ENCODE measurements at regions not wholly inside any gene's neighbourhood (a gene's known extent, or its start where the extent isn't known, plus 50 kb on each side); places are given as distances from the start of the nearest gene placed in this dataset.

DNA sequence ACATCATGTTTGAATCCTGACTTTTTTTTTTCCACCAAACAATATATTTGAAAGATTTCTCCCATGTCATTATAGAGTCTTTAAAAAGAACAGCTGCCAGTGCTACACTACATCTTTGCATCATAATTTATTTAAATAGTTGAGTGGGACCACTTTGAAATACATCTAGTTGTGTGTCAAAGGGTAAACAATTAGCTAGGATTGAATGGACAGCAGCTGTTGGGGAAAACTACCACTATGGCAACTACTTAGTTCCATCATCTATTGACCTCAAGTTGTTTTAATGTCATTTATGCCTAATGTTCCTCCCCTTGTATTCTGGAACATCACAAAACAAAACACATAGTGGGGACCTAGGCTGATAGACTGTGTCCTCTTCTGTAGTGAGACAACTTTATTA, 985.1 kb downstream of the SORCS1 start:
- Histone ChIP-seq H3K27ac (ENCODE audit: low read length) (no peak overlapping the region), H3K27me3 (ENCODE audit: control insufficient read depth, insufficient read depth, low read length) (no peaks in the 10 kb centered on the region), H3K9me3 (ENCODE audit: control insufficient read depth, insufficient read depth, low read length) (no peaks in the 10 kb centered on the region), H3K4me3 (ENCODE audit: low read length) (no peak overlapping the region), H3K36me3 (ENCODE audit: control insufficient read depth, insufficient read depth, low read length) (no peaks in the 10 kb centered on the region), H3K4me1 (ENCODE audit: control insufficient read depth, insufficient read depth, low read length) (no peaks in the 10 kb centered on the region)
- DNase-seq (ENCODE audit: low read depth, low spot score): no peak

DNA sequence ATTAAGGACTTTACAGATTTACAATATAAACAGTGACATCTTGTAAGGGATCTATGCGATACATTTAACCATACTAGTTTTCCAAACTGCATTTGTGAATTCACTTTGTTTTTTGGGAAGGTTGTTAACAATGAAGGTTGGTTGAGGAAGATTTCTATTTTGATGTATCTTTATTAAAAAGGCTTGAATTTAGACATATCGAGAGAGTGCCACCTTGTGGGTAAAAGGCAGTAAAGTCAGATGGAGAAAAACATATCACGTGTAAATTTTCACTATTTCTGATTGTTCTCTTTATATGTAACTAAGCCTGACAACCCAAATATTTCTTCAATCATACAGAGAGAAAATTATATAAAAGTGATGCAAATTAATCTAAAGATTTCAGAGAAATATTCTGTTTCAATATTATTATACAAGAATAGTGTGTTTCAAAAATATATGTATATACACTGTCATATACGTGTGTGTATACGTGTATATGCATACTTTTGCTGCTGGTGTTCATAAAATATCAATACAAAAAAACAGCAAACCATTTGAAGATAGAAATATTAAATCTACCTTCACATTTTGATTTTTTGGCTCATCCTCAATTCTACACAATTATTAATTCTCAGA, 988.6 kb downstream of the SORCS1 start:
- no peak overlapping the region for H3K27ac ChIP-seq (ENCODE audit: low read length)
- no peak overlapping the region for H3K4me3 ChIP-seq (ENCODE audit: low read length)
- H3K36me3 ChIP-seq (ENCODE audit: control insufficient read depth, insufficient read depth, low read length): no peaks in the 10 kb centered on the region
- DNase-seq (ENCODE audit: low read depth, low spot score): no peak
- no CpG with 5 or more reads among the region's 5 CpGs for WGBS (ENCODE audit: insufficient coverage, insufficient read length)
- H3K4me1 ChIP-seq (ENCODE audit: control insufficient read depth, insufficient read depth, low read length): no peaks in the 10 kb centered on the region
- H3K27me3 ChIP-seq (ENCODE audit: control insufficient read depth, insufficient read depth, low read length): no peaks in the 10 kb centered on the region
- H3K9me3 ChIP-seq (ENCODE audit: control insufficient read depth, insufficient read depth, low read length): no peaks in the 10 kb centered on the region

DNA sequence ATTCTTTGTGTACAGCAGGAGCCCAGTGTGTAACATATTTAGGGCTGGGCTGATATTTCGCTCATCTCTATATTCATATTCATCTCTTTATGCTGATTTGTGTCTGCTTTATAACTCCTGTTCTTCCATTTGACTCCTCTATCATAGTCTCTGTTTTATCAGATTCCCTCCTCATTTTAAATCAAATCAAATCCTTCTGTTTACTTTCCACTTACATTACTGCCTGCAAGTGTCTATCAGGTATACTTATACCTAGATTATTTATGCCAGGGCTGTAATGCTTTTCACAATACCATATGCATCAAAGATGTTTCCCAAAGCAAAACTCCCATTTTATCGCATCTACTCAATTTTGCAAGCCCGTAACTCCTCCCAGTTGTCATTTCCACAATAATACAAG, 990.7 kb downstream of the SORCS1 start:
- H3K27me3 ChIP-seq (ENCODE audit: control insufficient read depth, insufficient read depth, low read length): no peaks in the 10 kb centered on the region
- no peaks in the 10 kb centered on the region for H3K4me1 ChIP-seq (ENCODE audit: control insufficient read depth, insufficient read depth, low read length)
- no peak overlapping the region for H3K4me3 ChIP-seq (ENCODE audit: low read length)
- DNase-seq (ENCODE audit: low read depth, low spot score): no peak
- no peaks in the 10 kb centered on the region for H3K36me3 ChIP-seq (ENCODE audit: control insufficient read depth, insufficient read depth, low read length)
- no CpG with 5 or more reads among the region's 3 CpGs for WGBS (ENCODE audit: insufficient coverage, insufficient read length)
- no peaks in the 10 kb centered on the region for H3K9me3 ChIP-seq (ENCODE audit: control insufficient read depth, insufficient read depth, low read length)
- H3K27ac ChIP-seq (ENCODE audit: low read length): no peak overlapping the region

DNA sequence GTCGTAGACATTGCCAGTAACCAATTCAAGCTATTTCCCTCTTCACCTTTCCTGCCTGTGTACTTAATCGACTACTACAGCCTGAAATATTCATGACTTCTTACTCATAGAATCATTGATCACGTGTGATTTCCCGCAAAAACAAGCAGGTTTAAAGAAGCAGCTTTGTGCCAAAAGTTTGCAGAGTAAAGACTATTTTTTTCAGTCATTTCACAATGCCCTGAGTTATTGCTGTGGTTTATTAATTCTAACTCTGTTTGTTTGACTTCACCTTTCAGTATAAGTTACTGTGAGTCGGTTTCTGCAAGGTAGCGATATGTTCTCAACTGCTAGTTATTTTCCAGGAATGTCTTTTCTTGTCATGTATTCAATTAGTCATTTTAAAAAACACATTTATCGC, 995.3 kb downstream of the SORCS1 start:
- Histone ChIP-seq H3K27me3 (ENCODE audit: control insufficient read depth, insufficient read depth, low read length) (no peaks in the 10 kb centered on the region), H3K27ac (ENCODE audit: low read length) (no peak overlapping the region), H3K9me3 (ENCODE audit: control insufficient read depth, insufficient read depth, low read length) (no peaks in the 10 kb centered on the region), H3K4me3 (ENCODE audit: low read length) (no peak overlapping the region), H3K4me1 (ENCODE audit: control insufficient read depth, insufficient read depth, low read length) (no peaks in the 10 kb centered on the region), H3K36me3 (ENCODE audit: control insufficient read depth, insufficient read depth, low read length) (no peaks in the 10 kb centered on the region)
- WGBS (ENCODE audit: insufficient coverage, insufficient read length): no CpG with 5 or more reads among the region's 7 CpGs
- DNase-seq (ENCODE audit: low read depth, low spot score): no peak

DNA sequence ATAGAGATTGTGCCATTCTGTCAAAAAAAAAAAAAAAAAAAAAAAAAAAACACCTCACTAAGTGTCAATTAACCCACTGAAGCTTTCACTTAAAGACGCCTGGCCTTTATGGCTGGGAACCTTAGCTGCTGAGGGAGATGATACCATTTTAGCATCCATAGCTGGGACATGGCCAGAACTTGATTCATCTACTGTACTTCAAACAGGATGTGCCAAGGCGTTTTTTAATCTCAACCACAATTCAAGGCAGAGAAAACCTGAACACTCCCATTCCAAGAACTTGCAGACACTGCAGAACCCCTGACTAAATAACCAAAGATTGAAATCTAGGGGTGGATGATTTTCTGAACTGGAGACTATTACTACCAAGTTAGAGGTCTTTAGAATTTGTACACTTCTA, 996.6 kb downstream of the SORCS1 start:
- no peaks in the 10 kb centered on the region for H3K9me3 ChIP-seq (ENCODE audit: control insufficient read depth, insufficient read depth, low read length)
- H3K4me1 ChIP-seq (ENCODE audit: control insufficient read depth, insufficient read depth, low read length): no peaks in the 10 kb centered on the region
- no CpG with 5 or more reads among the region's 2 CpGs for WGBS (ENCODE audit: insufficient coverage, insufficient read length)
- DNase-seq (ENCODE audit: low read depth, low spot score): no peak
- no peak overlapping the region for H3K27ac ChIP-seq (ENCODE audit: low read length)
- H3K36me3 ChIP-seq (ENCODE audit: control insufficient read depth, insufficient read depth, low read length): no peaks in the 10 kb centered on the region
- H3K27me3 ChIP-seq (ENCODE audit: control insufficient read depth, insufficient read depth, low read length): no peaks in the 10 kb centered on the region
- no peak overlapping the region for H3K4me3 ChIP-seq (ENCODE audit: low read length)

DNA sequence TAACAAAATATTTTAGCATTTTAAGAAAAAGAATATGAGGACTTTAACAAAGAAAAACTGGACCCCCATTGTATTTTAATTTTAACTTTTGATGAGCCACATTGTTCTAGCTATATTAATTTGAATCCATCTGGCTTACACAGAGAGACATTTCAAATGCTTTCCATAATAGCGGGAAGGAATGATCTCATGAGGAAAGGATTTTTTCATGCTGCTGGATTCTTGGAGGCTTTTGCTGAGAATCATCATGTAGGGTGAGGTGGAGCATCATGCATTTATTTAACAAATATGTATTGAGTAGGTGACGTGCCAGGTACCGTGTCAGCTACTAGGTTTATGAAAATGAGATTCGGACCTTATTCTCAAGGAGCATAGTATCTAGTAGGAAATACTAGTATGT, 1006.3 kb downstream of the SORCS1 start:
- no peak overlapping the region for H3K4me3 ChIP-seq (ENCODE audit: low read length)
- no peak overlapping the region for H3K27ac ChIP-seq (ENCODE audit: low read length)
- H3K36me3 ChIP-seq (ENCODE audit: control insufficient read depth, insufficient read depth, low read length): no peaks in the 10 kb centered on the region
- no peaks in the 10 kb centered on the region for H3K4me1 ChIP-seq (ENCODE audit: control insufficient read depth, insufficient read depth, low read length)
- DNase-seq (ENCODE audit: low read depth, low spot score): no peak
- H3K27me3 ChIP-seq (ENCODE audit: control insufficient read depth, insufficient read depth, low read length): no peaks in the 10 kb centered on the region
- WGBS (ENCODE audit: insufficient coverage, insufficient read length): no CpG with 5 or more reads among the region's 4 CpGs
- no peaks in the 10 kb centered on the region for H3K9me3 ChIP-seq (ENCODE audit: control insufficient read depth, insufficient read depth, low read length)

DNA sequence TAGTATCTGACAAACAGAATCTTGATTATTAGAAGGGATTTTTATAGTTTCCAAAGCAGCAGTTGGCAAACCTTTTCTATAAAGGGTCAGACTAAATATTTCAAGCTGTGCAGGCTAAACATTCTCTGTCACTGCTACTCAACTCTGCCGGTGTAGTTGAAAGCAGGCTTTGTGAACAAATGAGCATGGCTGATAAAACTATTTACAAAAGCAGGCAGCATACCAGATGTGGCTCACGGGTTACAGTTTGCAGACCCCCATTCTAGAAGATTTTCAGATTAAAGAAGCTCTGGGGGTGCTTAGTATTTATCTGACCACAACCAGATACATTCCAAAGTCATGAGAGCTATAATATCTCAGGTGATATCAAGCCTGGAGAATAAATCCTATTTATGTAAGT, 1017.5 kb downstream of the SORCS1 start:
- no CpG with 5 or more reads among the region's 2 CpGs for WGBS (ENCODE audit: insufficient coverage, insufficient read length)

DNA sequence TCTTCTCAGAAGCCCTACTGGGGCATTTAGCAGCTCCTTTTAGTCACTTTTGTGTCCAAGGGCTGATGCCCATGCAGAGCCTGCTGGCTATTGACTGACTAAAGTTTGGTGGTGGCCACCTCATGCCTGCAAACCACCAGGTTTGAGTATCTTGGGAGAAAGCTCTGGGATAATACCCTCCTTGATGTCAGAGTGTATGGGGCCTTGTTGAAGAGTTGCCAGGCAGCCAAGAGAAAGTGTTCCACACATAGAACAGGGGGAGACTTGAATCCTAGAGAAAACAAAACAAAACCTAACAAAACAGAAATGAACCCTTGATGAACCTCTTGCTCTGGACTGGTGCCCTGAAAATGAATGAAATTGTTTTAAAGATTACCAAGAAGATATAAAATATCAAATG, 1024.6 kb downstream of the SORCS1 start:
- no peaks in the 10 kb centered on the region for H3K36me3 ChIP-seq (ENCODE audit: control insufficient read depth, insufficient read depth, low read length)
- H3K27me3 ChIP-seq (ENCODE audit: control insufficient read depth, insufficient read depth, low read length): no peaks in the 10 kb centered on the region
- H3K4me1 ChIP-seq (ENCODE audit: control insufficient read depth, insufficient read depth, low read length): no peaks in the 10 kb centered on the region
- H3K4me3 ChIP-seq (ENCODE audit: low read length): no peak overlapping the region
- no peaks in the 10 kb centered on the region for H3K9me3 ChIP-seq (ENCODE audit: control insufficient read depth, insufficient read depth, low read length)
- no peak overlapping the region for H3K27ac ChIP-seq (ENCODE audit: low read length)
- DNase-seq (ENCODE audit: low read depth, low spot score): no peak

More for the DNA sequence above, 1017.5 kb downstream of the SORCS1 start:
- no peak overlapping the region for H3K4me3 ChIP-seq (ENCODE audit: low read length)
- DNase-seq (ENCODE audit: low read depth, low spot score): no peak
- no peak overlapping the region for H3K27ac ChIP-seq (ENCODE audit: low read length)
- H3K36me3 ChIP-seq (ENCODE audit: control insufficient read depth, insufficient read depth, low read length): no peaks in the 10 kb centered on the region
- H3K27me3 ChIP-seq (ENCODE audit: control insufficient read depth, insufficient read depth, low read length): no peaks in the 10 kb centered on the region
- H3K9me3 ChIP-seq (ENCODE audit: control insufficient read depth, insufficient read depth, low read length): no peaks in the 10 kb centered on the region
- no peaks in the 10 kb centered on the region for H3K4me1 ChIP-seq (ENCODE audit: control insufficient read depth, insufficient read depth, low read length)

DNA sequence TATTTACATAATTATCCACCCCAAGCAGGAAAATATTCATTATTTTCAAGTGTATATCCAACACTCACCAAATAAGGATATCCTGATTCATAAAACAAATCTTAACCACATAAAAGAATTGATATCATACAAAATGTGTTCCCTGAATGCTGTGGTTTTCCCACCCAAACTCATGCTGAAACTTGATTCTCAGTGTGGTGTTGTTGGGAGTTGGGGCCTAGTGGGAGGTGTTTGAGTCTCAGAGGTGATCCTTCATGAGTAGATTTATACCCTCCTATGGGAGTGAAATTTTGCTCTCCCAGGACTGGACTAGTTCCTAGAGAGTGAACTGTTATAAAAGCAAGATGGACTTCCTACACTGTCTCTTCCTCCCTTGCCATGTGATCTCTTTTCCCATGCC, 1028.3 kb downstream of the SORCS1 start:
- Histone ChIP-seq H3K9me3 (ENCODE audit: control insufficient read depth, insufficient read depth, low read length) (no peaks in the 10 kb centered on the region), H3K4me3 (ENCODE audit: low read length) (no peak overlapping the region), H3K27me3 (ENCODE audit: control insufficient read depth, insufficient read depth, low read length) (no peaks in the 10 kb centered on the region), H3K36me3 (ENCODE audit: control insufficient read depth, insufficient read depth, low read length) (no peaks in the 10 kb centered on the region), H3K27ac (ENCODE audit: low read length) (no peak overlapping the region), H3K4me1 (ENCODE audit: control insufficient read depth, insufficient read depth, low read length) (no peaks in the 10 kb centered on the region)
- no peak for DNase-seq (ENCODE audit: low read depth, low spot score)

DNA sequence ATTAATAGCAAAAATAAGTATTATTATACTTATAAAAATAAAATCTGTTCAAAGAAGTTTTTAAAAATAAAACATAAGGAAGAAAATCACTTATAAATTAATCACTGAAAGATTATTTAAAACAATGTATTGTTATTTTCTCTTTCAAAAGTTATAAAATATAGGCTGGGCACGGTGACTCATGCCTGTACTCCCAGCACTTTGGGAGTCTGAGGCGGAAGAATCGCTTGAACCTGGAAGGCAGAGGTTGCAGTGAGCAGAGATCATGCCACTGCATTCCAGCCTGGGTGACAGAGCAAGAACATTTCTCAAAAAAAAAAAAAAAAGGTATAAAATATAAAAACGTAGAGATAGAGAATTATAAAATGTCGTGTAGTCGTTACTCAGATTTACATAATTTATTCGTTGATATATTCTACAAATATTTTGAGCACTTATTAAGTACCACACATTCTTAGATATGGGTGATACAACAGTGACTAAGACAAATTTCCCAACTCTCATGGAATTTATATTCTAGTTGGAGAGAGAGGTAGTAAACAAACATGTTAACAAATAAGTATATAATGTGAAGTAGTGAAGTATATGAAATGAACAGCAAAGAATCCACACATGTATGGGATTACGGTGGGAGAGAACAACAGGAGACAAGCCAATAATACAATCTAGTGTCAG, 1030.0 kb downstream of the SORCS1 start:
- Histone ChIP-seq H3K27ac (ENCODE audit: low read length) (no peak overlapping the region), H3K4me1 (ENCODE audit: control insufficient read depth, insufficient read depth, low read length) (no peaks in the 10 kb centered on the region), H3K9me3 (ENCODE audit: control insufficient read depth, insufficient read depth, low read length) (no peaks in the 10 kb centered on the region), H3K36me3 (ENCODE audit: control insufficient read depth, insufficient read depth, low read length) (no peaks in the 10 kb centered on the region), H3K27me3 (ENCODE audit: control insufficient read depth, insufficient read depth, low read length) (no peaks in the 10 kb centered on the region), H3K4me3 (ENCODE audit: low read length) (no peak overlapping the region)
- no peak for DNase-seq (ENCODE audit: low read depth, low spot score)
- no CpG with 5 or more reads among the region's 8 CpGs for WGBS (ENCODE audit: insufficient coverage, insufficient read length)

DNA sequence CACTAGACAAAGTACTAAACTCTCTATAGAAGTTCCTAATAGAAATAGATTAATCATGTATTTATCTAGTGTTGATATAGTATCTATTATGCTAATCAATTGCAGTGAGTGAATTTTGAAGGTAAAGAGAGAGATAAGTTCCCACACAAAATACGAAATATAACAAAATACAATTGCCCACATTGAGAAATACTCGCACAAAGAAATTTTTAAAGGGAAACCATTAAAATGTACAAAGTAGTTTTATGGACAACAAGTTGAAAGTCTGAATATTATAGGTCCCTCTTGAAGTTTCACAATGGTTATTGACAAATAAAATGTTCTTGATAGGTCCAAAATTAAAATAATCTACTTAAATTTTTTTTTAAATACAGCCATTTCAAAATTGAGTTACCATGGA, 1031.1 kb downstream of the SORCS1 start:
- no CpG with 5 or more reads among the region's 2 CpGs for WGBS (ENCODE audit: insufficient coverage, insufficient read length)
- DNase-seq (ENCODE audit: low read depth, low spot score): no peak
- no peak overlapping the region for H3K4me3 ChIP-seq (ENCODE audit: low read length)
- no peaks in the 10 kb centered on the region for H3K36me3 ChIP-seq (ENCODE audit: control insufficient read depth, insufficient read depth, low read length)
- no peaks in the 10 kb centered on the region for H3K27me3 ChIP-seq (ENCODE audit: control insufficient read depth, insufficient read depth, low read length)
- H3K9me3 ChIP-seq (ENCODE audit: control insufficient read depth, insufficient read depth, low read length): no peaks in the 10 kb centered on the region
- no peaks in the 10 kb centered on the region for H3K4me1 ChIP-seq (ENCODE audit: control insufficient read depth, insufficient read depth, low read length)
- H3K27ac ChIP-seq (ENCODE audit: low read length): no peak overlapping the region
